ENCODE measurements at regions not wholly inside any gene's neighbourhood (a gene's known extent, or its start where the extent isn't known, plus 50 kb on each side); places are given as distances from the start of the nearest gene placed in this dataset.

DNA sequence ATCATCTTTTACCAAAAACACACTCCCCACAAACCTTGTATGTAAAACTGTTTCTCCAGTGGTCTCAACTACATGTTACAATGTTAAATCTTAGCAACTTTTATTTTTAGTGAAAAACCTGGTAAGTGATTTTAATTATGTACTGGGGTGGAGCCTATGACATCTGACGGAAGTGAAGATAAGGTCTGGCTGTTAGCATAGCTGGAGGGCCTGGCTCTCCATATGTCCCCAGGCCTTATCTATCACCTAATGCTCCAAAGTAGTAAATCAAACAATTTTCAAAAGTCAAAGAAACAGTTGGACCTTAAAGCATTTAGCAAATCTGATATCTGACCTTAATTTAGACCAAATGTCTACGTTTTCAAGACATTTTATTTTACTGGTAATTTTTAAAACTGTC lies 173.6 kb upstream of the SMAD3 start (continued):
- TF ChIP-seq, protein P1, sequence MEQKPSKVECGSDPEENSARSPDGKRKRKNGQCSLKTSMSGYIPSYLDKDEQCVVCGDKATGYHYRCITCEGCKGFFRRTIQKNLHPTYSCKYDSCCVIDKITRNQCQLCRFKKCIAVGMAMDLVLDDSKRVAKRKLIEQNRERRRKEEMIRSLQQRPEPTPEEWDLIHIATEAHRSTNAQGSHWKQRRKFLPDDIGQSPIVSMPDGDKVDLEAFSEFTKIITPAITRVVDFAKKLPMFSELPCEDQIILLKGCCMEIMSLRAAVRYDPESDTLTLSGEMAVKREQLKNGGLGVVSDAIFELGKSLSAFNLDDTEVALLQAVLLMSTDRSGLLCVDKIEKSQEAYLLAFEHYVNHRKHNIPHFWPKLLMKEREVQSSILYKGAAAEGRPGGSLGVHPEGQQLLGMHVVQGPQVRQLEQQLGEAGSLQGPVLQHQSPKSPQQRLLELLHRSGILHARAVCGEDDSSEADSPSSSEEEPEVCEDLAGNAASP (IDR thresholded peaks at IDR 0.05): no peak
- TF ChIP-seq, protein P2, sequence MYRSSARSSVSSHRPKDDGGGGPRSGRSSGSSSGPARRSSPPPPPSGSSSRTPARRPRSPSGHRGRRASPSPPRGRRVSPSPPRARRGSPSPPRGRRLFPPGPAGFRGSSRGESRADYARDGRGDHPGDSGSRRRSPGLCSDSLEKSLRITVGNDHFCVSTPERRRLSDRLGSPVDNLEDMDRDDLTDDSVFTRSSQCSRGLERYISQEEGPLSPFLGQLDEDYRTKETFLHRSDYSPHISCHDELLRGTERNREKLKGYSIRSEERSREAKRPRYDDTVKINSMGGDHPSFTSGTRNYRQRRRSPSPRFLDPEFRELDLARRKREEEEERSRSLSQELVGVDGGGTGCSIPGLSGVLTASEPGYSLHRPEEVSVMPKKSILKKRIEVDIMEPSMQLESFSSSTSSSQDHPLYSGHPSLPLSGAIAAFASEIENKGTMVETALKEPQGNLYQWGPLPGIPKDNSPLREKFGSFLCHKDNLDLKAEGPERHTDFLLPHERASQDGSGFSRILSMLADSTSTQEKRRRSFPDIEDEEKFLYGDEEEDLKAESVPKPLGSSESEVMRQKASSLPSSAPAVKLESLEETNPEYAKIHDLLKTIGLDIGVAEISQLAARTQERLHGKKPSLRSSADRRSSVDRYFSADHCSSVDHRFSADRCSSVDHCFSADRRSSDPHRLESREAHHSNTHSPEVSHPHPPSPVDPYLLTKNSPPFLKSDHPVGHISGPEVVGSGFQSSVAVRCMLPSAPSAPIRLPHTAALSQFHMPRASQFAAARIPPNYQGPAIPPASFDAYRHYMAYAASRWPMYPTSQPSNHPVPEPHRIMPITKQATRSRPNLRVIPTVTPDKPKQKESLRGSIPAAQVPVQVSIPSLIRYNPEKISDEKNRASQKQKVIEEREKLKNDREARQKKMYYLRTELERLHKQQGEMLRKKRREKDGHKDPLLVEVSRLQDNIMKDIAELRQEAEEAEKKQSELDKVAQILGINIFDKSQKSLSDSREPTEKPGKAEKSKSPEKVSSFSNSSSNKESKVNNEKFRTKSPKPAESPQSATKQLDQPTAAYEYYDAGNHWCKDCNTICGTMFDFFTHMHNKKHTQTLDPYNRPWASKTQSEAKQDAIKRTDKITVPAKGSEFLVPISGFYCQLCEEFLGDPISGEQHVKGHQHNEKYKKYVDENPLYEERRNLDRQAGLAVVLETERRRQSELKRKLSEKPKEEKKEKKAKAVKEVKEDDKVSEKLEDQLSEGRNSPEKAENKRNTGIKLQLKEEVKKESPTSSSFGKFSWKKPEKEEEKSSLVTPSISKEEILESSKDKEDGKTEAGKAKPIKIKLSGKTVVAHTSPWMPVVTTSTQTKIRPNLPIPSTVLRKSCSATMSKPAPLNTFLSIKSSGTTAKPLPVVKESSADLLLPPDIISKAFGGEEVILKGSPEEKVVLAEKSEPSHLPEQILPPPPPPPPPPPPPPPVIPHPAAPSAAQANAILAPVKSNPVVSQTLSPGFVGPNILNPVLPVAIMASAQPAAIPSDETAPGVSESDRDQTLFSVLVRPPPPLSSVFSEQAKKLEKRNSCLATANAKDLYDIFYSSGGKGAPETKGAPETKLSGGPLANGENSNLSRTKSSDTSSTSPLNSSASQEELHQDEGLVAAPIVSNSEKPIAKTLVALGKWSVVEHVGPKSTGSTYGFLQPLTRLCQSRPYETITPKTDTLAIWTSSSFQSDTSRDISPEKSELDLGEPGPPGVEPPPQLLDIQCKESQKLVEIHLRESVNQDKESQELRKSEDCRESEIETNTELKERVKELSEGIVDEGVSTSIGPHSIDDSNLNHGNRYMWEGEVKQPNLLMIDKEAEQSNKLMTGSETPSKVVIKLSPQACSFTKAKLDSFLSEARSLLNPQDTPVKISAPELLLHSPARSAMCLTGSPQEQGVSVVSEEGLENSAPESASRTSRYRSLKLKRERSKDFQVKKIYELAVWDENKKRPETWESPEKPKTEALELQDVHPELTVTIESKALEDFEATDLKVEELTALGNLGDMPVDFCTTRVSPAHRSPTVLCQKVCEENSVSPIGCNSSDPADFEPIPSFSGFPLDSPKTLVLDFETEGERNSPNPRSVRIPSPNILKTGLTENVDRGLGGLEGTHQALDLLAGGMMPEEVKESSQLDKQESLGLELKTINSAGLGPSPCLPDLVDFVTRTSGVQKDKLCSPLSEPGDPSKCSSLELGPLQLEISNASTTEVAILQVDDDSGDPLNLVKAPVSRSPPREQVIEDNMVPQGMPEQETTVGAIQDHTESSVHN (IDR thresholded peaks at IDR 0.05; ENCODE audit: borderline replicate concordance in 1 of 2, low read depth in 1 of 2): no peak
- TF ChIP-seq HDAC8 (tag; IDR thresholded peaks at IDR 0.05) (no peak), CCNT2 (IDR thresholded peaks at IDR 0.05; ENCODE audit: borderline replicate concordance, extremely low read depth, insufficient read length, low read depth, low read length) (no peak), TAF9B (IDR thresholded peaks at IDR 0.05; ENCODE audit: partially characterized antibody) (no peak), MIER1 (IDR thresholded peaks at IDR 0.05; ENCODE audit: low read depth) (no peak), PML (IDR thresholded peaks at IDR 0.05; ENCODE audit: low read length) (no peak), HMG20A (CRISPR knock-in tag; conservative IDR thresholded peaks at IDR 0.05) (no peak)
- TF ChIP-seq, protein P3, sequence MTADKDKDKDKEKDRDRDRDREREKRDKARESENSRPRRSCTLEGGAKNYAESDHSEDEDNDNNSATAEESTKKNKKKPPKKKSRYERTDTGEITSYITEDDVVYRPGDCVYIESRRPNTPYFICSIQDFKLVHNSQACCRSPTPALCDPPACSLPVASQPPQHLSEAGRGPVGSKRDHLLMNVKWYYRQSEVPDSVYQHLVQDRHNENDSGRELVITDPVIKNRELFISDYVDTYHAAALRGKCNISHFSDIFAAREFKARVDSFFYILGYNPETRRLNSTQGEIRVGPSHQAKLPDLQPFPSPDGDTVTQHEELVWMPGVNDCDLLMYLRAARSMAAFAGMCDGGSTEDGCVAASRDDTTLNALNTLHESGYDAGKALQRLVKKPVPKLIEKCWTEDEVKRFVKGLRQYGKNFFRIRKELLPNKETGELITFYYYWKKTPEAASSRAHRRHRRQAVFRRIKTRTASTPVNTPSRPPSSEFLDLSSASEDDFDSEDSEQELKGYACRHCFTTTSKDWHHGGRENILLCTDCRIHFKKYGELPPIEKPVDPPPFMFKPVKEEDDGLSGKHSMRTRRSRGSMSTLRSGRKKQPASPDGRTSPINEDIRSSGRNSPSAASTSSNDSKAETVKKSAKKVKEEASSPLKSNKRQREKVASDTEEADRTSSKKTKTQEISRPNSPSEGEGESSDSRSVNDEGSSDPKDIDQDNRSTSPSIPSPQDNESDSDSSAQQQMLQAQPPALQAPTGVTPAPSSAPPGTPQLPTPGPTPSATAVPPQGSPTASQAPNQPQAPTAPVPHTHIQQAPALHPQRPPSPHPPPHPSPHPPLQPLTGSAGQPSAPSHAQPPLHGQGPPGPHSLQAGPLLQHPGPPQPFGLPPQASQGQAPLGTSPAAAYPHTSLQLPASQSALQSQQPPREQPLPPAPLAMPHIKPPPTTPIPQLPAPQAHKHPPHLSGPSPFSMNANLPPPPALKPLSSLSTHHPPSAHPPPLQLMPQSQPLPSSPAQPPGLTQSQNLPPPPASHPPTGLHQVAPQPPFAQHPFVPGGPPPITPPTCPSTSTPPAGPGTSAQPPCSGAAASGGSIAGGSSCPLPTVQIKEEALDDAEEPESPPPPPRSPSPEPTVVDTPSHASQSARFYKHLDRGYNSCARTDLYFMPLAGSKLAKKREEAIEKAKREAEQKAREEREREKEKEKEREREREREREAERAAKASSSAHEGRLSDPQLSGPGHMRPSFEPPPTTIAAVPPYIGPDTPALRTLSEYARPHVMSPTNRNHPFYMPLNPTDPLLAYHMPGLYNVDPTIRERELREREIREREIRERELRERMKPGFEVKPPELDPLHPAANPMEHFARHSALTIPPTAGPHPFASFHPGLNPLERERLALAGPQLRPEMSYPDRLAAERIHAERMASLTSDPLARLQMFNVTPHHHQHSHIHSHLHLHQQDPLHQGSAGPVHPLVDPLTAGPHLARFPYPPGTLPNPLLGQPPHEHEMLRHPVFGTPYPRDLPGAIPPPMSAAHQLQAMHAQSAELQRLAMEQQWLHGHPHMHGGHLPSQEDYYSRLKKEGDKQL (CRISPR knock-in tag; IDR thresholded peaks at IDR 0.05; ENCODE audit: borderline replicate concordance): no peak
- TF ChIP-seq, protein P4, sequence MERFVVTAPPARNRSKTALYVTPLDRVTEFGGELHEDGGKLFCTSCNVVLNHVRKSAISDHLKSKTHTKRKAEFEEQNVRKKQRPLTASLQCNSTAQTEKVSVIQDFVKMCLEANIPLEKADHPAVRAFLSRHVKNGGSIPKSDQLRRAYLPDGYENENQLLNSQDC (CRISPR knock-in tag; IDR thresholded peaks at IDR 0.05): no peak
